HEK293 (cell line): ENCODE measurements at regions not wholly inside any gene's neighbourhood (a gene's known extent, or its start where the extent isn't known, plus 50 kb on each side); places are given as distances from the start of the nearest gene placed in this dataset.

ENCODE experiments used
- EGR2 ChIP-seq: fragments of 450-650 bp; formaldehyde crosslinking; IDR thresholded peaks from 2 replicates; pipeline ENCODE4 v1.5.1; 2016; ENCODE audit warnings: low read depth, missing biosample characterization, missing genetic modification characterization
- SP2 ChIP-seq: fragments of 450-650 bp; formaldehyde crosslinking; IDR thresholded peaks from 2 replicates; pipeline ENCODE4 v1.5.1; 2016; ENCODE audit warnings: missing biosample characterization, missing genetic modification characterization
- TRIM28 ChIP-seq: IDR thresholded peaks from 2 replicates; pipeline ENCODE4 v1.6.1; 2011; ENCODE audit warnings: low read length, control low read depth, borderline replicate concordance
- ZNF16 ChIP-seq: fragments of 450-650 bp; formaldehyde crosslinking; IDR thresholded peaks from 2 replicates; pipeline ENCODE4 v1.5.1; 2016; ENCODE audit warnings: low read depth, missing biosample characterization, missing genetic modification characterization
- ZNF174 ChIP-seq: fragments of 450-650 bp; formaldehyde crosslinking; IDR thresholded peaks from 2 replicates; pipeline ENCODE4 v1.5.0; 2017; ENCODE audit warnings: missing biosample characterization, mild to moderate bottlenecking, missing genetic modification characterization
- ZNF184 ChIP-seq: fragments of 450-650 bp; IDR thresholded peaks from 2 replicates; pipeline ENCODE4 v1.5.1; 2018; ENCODE audit warnings: missing biosample characterization, mild to moderate bottlenecking, missing genetic modification characterization
- ZNF335 ChIP-seq: fragments of 450-650 bp; formaldehyde crosslinking; conservative IDR thresholded peaks from 2 replicates; pipeline ENCODE4 v1.5.1; 2016; ENCODE audit warnings: missing biosample characterization, missing genetic modification characterization
- ZNF701 ChIP-seq: fragments of 450-650 bp; formaldehyde crosslinking; IDR thresholded peaks from 2 replicates; pipeline ENCODE4 v1.5.1; 2016; ENCODE audit warnings: missing biosample characterization, missing genetic modification characterization
- TF ChIP-seq, protein P1 (sequence below): fragments of 450-650 bp; formaldehyde crosslinking; IDR thresholded peaks from 2 replicates; pipeline ENCODE4 v1.5.1; 2016; ENCODE audit warnings: missing biosample characterization, missing genetic modification characterization
- TF ChIP-seq, protein P2 (sequence below): fragments of 450-650 bp; formaldehyde crosslinking; IDR thresholded peaks from 2 replicates; pipeline ENCODE4 v1.5.1; 2016; ENCODE audit warnings: missing biosample characterization, missing genetic modification characterization
- TF ChIP-seq, protein P3 (sequence below): fragments of 450-650 bp; formaldehyde crosslinking; IDR thresholded peaks from 2 replicates; pipeline ENCODE4 v1.5.1; 2016; ENCODE audit warnings: missing biosample characterization, missing genetic modification characterization
- TF ChIP-seq, protein P4 (sequence below): fragments of 450-650 bp; formaldehyde crosslinking; conservative IDR thresholded peaks from 2 replicates; pipeline ENCODE4 v1.5.1; 2016; ENCODE audit warnings: low read depth, missing biosample characterization, missing genetic modification characterization
- TF ChIP-seq, protein P5 (sequence below): sonication (generic); formaldehyde crosslinking; IDR thresholded peaks from 2 replicates; pipeline ENCODE4 v1.8.1; 2022; ENCODE audit warnings: mild to moderate bottlenecking, moderate library complexity, missing genetic modification reagents
- TF ChIP-seq, protein P6 (sequence below): fragments of 450-650 bp; formaldehyde crosslinking; IDR thresholded peaks from 2 replicates; pipeline ENCODE4 v1.5.1; 2016; ENCODE audit warnings: missing biosample characterization, missing genetic modification characterization, low read depth

DNA sequence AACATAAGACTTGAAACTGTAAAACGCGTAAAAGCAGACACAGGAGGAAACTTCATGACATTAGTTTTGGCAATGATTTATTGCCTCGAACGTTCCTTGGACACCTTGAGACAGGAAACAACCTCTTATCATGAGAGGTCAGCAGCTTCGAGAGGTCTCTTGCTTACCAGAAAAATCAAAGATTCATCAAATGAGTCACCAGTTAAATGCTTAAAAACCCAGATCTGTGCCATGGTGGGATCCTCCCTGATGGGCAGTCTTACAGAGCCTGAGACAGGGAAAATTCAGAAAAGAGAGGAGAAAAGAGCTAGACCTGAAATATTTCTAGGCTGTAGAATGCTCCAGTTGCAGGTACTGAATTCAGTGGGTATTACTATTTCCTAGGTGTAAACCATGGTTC is 1093.9 kb downstream of the AACS start:
- no peak for TF ChIP-seq EGR2 (tag by site-specific recombination)
- no peak for TF ChIP-seq ZNF184 (tag by site-specific recombination)
- TF ChIP-seq, protein P1, sequence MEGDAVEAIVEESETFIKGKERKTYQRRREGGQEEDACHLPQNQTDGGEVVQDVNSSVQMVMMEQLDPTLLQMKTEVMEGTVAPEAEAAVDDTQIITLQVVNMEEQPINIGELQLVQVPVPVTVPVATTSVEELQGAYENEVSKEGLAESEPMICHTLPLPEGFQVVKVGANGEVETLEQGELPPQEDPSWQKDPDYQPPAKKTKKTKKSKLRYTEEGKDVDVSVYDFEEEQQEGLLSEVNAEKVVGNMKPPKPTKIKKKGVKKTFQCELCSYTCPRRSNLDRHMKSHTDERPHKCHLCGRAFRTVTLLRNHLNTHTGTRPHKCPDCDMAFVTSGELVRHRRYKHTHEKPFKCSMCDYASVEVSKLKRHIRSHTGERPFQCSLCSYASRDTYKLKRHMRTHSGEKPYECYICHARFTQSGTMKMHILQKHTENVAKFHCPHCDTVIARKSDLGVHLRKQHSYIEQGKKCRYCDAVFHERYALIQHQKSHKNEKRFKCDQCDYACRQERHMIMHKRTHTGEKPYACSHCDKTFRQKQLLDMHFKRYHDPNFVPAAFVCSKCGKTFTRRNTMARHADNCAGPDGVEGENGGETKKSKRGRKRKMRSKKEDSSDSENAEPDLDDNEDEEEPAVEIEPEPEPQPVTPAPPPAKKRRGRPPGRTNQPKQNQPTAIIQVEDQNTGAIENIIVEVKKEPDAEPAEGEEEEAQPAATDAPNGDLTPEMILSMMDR, result no peak
- TF ChIP-seq ZNF16 (tag by site-specific recombination), result no peak
- TF ChIP-seq ZNF335 (tag by site-specific recombination), result no peak
- no peak for TF ChIP-seq ZNF701 (tag by site-specific recombination)
- TF ChIP-seq, protein P2, sequence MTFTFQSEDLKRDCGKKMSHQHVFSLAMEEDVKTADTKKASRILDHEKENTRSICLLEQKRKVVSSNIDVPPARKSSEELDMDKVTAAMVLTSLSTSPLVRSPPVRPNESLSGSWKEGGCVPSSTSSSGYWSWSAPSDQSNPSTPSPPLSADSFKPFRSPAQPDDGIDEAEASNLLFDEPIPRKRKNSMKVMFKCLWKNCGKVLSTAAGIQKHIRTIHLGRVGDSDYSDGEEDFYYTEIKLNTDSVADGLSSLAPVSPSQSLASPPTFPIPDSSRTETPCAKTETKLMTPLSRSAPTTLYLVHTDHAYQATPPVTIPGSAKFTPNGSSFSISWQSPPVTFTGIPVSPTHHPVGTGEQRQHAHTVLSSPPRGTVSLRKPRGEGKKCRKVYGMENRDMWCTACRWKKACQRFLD, result no peak
- no peak for TF ChIP-seq ZNF174 (tag by site-specific recombination)
- TF ChIP-seq, protein P3, sequence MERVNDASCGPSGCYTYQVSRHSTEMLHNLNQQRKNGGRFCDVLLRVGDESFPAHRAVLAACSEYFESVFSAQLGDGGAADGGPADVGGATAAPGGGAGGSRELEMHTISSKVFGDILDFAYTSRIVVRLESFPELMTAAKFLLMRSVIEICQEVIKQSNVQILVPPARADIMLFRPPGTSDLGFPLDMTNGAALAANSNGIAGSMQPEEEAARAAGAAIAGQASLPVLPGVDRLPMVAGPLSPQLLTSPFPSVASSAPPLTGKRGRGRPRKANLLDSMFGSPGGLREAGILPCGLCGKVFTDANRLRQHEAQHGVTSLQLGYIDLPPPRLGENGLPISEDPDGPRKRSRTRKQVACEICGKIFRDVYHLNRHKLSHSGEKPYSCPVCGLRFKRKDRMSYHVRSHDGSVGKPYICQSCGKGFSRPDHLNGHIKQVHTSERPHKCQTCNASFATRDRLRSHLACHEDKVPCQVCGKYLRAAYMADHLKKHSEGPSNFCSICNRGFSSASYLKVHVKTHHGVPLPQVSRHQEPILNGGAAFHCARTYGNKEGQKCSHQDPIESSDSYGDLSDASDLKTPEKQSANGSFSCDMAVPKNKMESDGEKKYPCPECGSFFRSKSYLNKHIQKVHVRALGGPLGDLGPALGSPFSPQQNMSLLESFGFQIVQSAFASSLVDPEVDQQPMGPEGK (tag by site-specific recombination), result no peak
- TF ChIP-seq, protein P4, sequence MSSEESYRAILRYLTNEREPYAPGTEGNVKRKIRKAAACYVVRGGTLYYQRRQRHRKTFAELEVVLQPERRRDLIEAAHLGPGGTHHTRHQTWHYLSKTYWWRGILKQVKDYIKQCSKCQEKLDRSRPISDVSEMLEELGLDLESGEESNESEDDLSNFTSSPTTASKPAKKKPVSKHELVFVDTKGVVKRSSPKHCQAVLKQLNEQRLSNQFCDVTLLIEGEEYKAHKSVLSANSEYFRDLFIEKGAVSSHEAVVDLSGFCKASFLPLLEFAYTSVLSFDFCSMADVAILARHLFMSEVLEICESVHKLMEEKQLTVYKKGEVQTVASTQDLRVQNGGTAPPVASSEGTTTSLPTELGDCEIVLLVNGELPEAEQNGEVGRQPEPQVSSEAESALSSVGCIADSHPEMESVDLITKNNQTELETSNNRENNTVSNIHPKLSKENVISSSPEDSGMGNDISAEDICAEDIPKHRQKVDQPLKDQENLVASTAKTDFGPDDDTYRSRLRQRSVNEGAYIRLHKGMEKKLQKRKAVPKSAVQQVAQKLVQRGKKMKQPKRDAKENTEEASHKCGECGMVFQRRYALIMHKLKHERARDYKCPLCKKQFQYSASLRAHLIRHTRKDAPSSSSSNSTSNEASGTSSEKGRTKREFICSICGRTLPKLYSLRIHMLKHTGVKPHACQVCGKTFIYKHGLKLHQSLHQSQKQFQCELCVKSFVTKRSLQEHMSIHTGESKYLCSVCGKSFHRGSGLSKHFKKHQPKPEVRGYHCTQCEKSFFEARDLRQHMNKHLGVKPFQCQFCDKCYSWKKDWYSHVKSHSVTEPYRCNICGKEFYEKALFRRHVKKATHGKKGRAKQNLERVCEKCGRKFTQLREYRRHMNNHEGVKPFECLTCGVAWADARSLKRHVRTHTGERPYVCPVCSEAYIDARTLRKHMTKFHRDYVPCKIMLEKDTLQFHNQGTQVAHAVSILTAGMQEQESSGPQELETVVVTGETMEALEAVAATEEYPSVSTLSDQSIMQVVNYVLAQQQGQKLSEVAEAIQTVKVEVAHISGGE, result no peak
- TF ChIP-seq, protein P5, sequence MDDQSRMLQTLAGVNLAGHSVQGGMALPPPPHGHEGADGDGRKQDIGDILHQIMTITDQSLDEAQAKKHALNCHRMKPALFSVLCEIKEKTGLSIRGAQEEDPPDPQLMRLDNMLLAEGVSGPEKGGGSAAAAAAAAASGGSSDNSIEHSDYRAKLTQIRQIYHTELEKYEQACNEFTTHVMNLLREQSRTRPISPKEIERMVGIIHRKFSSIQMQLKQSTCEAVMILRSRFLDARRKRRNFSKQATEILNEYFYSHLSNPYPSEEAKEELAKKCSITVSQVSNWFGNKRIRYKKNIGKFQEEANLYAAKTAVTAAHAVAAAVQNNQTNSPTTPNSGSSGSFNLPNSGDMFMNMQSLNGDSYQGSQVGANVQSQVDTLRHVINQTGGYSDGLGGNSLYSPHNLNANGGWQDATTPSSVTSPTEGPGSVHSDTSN (CRISPR knock-in tag), result no peak
- no peak for TF ChIP-seq TRIM28
- TF ChIP-seq, protein P6, sequence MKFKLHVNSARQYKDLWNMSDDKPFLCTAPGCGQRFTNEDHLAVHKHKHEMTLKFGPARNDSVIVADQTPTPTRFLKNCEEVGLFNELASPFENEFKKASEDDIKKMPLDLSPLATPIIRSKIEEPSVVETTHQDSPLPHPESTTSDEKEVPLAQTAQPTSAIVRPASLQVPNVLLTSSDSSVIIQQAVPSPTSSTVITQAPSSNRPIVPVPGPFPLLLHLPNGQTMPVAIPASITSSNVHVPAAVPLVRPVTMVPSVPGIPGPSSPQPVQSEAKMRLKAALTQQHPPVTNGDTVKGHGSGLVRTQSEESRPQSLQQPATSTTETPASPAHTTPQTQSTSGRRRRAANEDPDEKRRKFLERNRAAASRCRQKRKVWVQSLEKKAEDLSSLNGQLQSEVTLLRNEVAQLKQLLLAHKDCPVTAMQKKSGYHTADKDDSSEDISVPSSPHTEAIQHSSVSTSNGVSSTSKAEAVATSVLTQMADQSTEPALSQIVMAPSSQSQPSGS (tag by site-specific recombination), result no peak
- TF ChIP-seq SP2 (tag by site-specific recombination), result no peak
